HG02759 (cell line): ENCODE measurements at regions not wholly inside any gene's neighbourhood (a gene's known extent, or its start where the extent isn't known, plus 50 kb on each side); places are given as distances from the start of the nearest gene placed in this dataset.

Experiments
- ATAC-seq: cut with Tn5 transposase; IDR thresholded peaks from one replicate; pipeline ENCODE4 v1.9.1; 2021; ENCODE audit warnings: mild to moderate bottlenecking, moderate library complexity; ENCODE audit not compliant: unreplicated experiment

DNA sequence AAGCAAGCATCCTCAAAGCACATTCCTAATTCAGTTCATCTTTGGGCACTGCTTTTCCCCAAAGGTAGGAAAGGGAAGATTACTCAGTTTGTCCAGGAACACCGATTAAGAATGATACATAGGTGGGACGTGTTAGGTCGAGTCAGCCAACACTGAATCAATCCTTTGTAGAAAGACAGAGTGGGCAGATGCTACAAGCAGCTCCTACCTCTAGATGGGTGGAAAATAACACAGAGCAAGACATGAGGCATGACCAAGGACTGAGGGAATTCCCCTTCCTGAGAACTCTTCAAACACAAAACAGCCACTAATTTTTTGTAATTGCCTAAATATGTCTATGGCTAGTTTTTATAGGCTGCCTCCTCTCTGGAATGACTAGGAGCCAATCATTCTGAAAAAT, 331.7 kb downstream of the HNRNPD start:
- no peak for ATAC-seq

DNA sequence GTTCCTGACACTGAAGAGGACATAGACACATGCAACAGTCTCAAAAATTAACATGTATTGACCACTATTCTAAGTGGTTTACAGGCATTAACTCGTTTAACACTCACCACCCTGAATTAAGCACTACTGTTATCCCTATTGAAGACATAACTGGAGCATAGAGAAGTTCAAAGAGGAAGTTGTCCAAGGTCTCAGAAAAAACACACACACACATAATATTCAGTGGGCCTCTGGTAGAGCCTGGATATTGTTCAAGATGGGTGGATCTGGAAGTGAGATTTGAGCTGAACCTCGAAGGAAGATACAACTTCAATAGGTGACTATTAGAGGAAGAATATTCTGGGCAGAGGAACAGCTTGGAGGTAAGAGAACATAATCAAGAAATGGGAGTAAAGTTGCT, 334.9 kb downstream of the HNRNPD start:
- no peak for ATAC-seq

DNA sequence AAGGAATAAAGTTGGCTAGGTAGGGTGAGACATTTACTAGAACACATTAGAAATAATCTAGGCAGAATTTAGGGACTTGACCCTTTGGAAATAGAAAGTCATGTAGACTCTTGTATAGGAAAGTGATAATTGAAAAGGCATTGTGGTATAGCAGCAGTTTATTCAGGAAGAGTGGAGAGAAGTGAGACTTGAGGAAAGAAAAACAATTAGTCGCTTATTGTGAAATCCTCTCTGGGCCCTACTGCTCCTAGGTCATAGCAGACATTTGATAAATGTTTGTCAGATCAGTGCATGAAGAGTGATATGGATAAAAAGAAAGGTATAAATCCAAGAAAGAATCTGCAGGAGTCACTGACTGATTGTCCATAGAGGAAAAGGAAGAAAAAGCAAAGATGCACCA, 337.6 kb downstream of the HNRNPD start:
- ATAC-seq, result no peak

DNA sequence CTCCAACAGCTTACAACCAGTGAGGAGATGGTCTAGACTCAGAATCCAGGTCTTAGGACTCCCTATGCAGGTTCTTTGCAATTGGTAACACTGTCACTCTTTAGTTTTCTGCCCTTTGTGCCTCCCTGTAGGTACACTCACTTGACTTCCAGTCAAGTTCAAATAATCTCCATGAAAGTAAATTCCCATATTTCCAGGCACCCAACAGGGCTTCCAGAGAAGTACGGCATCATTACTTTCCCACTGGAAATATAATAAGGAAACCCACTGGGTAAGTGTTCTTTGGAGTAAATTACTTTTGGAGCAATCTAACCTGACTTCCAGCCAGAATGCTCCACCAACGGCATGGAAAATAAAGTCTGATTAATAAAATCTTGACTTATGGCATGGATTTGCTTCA, 338.9 kb downstream of the HNRNPD start:
- no peak for ATAC-seq

DNA sequence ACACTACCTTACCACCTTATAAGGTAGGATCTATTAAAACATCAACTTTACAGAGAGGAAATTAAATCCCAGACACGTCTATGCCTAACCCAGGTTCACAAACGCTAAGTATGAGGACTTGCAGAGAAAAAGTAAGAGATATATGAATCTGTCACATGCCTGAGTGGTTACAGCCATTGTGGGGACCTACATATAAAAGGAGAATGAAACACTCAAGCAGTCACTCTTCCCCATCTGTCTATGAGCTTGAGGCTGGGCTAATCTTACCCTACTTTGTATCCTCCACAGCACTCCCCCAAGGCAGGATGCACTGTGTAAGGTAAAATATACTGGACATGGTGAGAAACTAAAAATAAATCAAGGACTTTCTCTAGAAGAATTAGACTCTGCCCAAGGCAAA, 339.9 kb downstream of the HNRNPD start:
- ATAC-seq, result no peak

DNA sequence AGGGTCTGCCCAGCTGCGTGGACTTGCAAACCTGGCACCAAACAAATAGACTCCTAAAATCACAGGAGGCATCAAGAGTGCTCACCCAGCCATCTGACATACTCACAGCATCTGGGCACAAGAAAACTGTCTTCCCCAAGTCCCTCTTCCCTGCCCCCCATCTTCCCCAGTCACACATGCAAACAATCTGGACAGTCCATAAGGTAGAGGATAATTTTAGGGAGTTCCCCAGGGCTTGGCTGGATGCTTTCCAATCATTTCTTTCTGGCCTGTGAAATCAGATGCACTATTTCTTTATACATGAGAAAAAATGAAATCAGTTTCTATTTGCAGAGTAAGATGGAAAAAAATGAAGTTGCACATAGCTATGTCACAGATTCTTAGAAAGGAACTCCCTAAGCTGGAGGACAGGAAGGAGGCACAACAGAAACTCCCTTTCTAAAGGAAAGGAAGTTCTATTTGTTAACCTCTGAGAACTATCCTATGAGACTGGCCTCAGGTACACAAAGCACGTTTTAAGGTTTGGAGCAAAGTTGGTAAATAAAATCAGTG, 342.3 kb downstream of the HNRNPD start:
- ATAC-seq, result no peak

DNA sequence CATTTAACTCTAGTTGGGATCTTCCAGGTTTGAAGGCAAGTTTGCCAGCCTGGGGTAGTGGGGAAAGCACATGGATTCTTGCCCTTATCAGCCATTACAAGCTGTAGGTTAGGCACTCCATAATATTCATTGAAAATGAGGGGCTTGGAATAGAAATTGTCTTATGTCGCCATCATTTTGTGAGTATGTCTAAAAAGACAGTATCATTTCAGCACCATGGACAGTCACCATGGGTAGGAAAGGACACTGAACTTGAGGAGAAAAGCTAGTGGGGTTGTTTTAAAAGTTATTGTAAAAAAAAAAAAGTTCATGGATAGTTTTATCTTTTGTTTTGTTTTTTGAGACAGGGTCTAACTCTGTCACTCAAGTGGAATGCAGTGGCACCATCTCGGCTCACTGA, 356.1 kb downstream of the HNRNPD start:
- no peak for ATAC-seq

DNA sequence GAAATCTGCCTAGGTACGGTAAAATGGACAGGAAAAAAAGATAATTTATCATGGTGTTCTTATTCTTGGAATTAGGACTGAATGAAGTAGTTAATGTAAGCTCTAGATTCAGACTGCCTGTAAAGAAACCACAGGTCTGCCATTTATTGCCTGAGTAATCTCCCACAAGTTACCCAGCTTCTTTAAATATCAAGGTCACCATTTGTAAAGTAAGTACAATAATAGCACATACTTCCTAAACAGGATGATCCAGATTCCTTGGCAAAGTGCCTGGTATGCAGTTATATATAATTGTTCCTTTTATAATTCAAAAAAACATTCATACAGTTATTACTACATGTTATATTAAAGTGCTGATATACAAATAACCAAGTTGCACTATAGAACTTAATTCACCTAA, 368.6 kb downstream of the HNRNPD start:
- no peak for ATAC-seq

DNA sequence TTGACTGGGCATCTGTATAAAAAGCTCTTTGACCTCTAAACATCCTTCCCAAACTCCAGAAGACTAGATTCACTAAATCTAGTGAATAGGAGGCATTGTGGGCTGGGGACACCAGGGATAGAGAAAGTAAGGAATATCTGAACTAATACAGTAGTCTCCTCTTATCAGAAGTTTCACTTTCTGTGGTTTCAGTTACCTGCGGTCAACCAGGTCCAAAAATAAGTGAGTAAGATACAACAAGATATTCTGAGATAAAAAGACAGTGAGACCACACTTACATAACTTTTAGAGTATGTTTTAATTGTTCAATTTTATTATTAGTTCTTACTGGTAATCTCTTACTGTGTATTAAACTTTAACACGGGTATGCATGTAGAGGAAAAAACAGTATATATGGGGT, 376.5 kb downstream of the HNRNPD start:
- no peak for ATAC-seq

DNA sequence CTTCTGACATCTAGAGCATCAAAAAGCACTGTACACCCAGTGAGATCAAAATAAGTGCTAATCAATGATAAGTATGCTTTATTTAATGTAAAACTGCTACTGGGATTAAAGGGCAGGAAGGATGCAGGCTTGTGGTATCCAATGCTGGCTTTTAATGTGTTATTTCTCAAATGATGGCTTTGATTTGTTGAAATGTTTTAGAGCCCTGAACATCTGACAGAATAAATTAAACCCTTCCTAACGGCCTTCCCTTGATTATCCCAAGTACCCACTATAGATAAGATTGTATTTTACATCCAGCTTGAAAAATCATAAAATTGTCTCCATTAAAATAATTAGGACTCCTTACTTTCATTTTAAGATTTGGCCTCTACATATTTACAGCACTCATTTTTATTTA, 382.9 kb downstream of the HNRNPD start:
- no peak for ATAC-seq

DNA sequence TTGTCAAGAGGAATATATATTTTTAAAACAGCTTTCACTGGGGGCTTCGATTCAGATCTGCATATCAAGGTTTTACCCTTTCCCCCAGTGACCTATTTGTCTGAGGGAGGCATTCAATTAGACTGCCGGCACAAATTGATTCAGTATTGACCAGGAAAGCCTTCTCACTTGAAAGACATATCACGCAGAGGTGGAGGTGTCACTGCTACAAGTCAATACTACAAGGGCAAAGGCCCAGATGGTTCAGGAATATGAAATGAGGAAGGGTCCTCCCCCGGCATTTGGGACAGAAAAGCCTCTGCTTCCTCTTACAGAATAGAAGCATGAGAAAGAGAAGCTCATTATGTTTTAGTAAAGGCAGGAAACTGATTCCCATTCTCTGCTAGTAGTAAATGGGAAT, 383.6 kb downstream of the HNRNPD start:
- no peak for ATAC-seq

DNA sequence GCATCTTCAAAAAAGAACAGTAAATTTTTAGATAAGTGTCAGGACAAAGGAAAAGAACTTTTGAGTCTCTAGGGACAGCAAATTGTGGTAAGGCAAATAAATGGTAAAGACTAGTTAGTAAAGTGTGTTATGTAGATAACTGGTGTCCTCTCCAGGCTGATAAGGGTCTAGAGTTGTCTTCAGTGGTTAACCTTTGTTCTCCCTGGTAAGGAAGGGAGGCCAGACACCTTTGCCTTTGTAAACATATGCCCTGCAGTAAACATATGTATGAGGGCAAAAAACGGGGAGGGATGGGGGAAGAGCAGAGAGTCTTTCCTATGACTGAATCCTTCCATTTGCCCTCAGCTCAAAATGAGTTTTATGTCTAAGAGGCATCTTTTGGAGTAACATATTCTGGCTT, 384.6 kb downstream of the HNRNPD start:
- ATAC-seq, result no peak

DNA sequence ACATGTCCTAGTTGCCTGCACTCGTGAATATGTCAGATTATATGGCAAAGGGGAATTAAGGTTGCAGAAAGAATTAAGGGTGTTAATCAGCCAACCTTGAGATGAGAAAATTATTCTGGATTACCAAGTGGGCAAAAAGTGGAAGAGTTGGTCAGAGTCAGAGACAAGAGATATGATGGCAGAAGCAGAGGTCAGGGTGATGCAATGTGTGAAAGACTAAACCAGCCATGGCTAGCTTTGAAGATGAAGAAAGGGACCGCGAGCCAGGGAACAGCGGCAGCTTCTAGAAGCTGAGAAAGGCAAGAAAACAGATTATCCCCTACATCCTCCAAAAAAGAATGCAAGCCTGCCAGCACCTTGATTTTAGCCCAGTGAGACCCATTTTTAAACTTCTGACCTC, 385.6 kb downstream of the HNRNPD start:
- no peak for ATAC-seq

DNA sequence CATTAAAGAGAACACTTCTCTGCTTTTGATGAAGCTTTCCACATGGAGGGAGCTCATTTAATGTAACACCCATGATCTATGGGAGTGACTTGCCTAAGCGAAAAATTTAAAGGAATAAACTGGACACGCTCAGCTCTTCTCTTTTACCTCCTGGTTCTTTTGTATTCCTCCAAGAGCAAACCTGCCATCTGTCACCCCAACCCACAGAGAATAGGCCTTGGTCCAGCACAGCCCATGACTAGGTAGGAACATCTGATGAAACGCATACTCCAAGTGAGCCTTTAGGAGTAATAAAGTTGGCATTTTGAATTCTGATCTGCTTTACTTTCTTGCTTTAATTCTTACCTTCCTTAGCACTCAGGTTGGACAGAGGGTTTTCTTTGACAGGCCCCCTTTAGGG, 389.0 kb downstream of the HNRNPD start:
- ATAC-seq, result no peak

DNA sequence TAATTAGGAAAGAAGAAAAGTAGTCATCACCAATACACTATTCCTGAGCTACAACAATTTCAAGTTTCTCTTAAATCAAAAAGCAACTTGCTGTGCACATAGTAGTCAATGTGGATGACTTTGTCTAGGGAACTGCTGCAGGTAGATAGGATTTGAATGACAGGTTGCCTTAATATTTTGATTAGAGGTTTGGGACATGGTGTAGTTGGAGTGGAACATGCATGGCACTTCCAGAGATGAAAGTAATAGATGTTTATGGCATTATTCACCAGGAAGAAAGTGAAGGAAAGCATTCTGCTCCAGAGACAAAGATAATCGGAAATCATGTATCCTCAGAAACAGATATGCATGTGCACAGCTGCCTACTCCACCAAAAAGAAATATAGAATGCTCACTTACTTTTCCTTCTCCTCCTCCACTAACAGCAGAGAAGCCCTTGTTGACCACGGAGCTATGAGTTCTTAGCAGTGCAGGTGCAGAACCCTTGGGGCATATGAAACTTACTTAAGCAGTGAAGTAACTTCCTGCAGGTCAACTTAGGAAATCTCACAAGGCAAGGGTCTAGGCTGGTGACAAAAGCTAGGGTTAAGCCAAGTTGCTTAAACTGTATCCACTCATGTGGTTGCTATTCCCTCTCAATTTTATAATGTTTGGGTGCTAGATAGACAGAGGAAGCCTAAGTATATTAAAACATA, 390.8 kb downstream of the HNRNPD start:
- ATAC-seq, result no peak

DNA sequence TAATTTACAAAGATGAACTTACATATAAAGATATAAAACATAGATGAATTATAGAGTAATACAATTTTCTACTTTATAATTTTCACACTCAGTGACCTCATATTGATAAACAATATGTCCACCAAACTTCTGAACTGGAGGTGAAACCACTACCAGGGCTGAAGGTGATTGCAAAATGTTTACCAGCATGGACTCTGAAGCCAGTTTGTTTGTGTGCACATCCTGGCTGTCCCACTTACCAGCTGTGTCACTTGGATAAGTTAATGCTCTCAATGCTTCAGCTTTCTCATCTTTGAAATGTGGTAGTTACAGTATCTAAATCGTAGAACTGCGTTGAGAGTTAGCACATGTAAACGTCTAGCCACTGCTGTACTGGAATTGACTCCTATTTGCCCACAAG, 392.6 kb downstream of the HNRNPD start:
- ATAC-seq, result no peak

DNA sequence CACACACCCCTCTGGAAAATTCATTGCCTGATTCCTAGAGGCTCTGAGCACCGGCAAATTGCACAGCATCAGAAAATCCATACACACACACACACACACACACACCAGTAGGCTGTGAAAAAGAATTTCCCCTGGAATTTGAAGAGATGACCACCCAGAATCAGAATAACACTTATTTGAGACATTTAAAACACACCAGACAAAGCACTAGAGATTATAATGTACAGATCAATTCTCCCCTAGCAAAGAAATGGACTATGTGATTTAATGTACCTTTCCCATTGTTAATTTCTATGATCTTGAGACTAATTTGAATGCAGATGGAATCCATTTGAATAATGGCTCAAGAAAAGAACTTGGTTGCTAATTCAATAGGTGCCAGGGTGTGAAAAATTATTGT, 399.3 kb downstream of the HNRNPD start:
- no peak for ATAC-seq

DNA sequence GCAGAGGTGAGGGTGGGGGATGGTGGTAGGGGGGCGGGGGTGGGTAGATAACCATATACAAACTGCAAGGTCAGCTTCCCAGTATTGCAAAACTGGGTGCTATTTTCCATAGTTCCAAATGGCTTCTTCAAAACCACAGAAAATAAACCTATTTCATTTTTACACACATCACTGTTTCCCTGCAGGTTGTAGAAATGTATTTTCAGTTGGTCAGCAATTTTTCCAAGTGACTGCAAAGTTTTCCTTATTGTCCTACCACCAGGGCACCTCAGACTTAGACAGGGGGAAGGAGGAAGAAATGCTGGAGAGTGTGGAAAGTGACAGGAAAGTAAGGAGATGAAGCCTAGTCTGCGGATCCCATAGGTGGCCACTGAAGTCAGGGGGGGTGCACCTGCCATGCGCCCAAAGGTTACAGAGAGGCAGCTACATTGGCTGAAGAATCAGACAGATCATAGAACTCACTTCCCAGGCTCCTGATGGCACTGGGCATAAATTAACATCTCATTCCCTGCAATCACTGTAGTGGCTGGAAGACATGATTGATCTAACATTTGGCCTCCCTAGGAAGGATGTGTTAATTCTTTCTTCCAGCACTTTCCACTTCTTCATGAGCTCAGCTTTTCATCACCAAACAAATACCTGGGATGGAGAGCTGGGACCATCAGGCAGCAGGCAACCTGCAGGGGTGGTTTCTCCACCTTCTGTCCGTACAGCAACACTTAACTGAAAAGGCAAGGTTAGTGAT, 402.0 kb downstream of the HNRNPD start:
- ATAC-seq, result no peak

DNA sequence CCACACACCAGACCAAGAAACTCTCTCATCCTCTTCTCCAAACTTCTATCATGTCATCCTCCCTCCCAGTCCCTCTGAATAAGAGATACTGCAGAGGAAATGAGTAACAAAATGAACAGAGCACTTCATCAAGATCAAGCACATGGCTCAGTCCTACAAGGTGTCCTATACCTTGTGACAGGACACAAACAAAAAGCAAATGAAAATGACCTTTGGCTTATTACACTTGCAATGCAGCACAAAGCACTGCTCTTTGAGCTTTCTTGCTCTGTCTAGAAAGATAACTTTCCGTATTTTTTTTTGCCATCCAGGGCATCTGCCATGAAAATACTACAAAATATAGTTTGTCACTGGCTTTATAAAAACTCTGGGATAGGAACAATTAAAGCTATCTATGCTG, 402.7 kb downstream of the HNRNPD start:
- ATAC-seq, result no peak

DNA sequence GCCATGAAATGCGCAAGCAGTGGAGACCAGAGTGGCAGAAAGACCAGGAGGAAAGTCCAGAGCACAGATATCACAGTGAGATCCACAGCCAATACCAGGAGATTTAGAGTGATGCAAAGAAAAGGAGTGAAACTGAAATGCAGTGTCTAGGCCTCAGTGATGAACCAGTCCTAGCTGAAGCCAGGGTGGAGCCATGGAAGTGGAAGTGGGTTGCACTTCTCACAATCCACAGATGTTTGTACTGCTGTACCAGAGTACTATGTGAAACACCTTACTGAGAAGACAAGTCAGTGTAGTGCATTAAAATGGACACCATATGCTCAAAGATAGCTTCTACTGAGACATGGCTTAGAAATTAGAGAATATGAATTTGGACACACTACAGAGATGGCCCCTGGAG, 403.3 kb downstream of the HNRNPD start:
- ATAC-seq, result no peak

DNA sequence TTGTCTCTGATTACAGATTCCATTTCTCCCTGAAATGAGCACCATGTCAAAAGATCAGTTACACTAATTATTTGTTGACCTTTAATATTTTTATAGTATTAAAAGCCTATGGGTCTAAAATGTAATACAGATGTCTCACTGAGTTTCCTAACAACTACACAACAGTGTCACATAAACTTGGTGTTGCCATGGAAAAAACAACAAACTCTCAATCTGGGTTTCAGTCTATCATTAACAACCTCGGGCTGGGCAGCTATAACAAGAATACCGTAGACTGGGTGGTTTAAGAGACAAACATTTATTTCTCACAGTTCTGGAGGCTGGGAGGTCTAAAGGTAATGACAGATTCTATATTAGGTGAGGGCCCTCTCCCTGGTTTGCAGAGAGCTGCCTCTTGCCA, 407.1 kb downstream of the HNRNPD start:
- ATAC-seq, result no peak

DNA sequence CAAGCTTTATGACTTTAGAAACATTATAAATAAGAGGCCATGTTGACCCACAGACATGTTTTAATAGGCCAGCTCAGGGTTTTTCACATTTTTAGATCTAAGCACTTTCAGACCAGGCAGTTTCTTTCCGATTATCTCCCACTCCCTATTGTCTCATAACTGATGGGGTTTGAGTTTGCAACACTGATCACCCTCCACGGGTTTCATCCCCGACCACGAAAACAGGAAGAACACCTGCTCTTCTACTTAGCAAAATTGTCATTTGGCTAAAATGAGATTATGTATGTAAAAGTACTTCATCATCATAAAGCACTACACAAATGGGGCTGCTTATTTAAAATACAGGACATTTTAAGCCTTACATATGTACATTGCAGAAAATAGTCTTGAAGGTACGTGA, 407.9 kb downstream of the HNRNPD start:
- no peak for ATAC-seq

DNA sequence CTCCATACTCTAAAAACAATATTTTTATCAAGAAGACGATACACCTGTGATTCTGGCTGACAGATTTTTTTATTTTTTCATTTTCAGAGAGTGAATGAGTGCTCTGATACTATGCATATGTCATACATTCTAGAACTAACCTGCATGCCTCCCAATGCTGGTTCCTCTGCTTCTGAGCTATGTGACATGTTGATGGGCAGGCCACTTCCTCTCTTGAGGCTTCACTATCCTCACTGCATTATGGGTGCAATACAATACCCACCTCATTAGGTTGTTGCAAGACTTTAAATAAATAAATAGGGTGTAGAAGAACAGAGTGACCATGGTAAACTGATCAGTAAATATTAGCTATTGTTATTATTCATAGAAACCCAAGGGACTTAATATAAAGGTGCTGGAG, 408.3 kb downstream of the HNRNPD start:
- no peak for ATAC-seq
